ENCODE measurements at regions not wholly inside any gene's neighbourhood (a gene's known extent, or its start where the extent isn't known, plus 50 kb on each side); places are given as distances from the start of the nearest gene placed in this dataset.

GRCh38 chr12:116431677-116432300, 127.4 kb upstream of the MAP1LC3B2 start:
- Histone ChIP-seq H3K9ac (ENCODE audit: insufficient read length) (no peak overlapping the region), H3K9me3 (ENCODE audit: low read depth, low read length) (peaks cover 3% of the 10 kb centered on the region; the same call in 1 of the 2 replicates), H3K36me3 (ENCODE audit: insufficient read depth, low read length) (no peaks in the 10 kb centered on the region), H3K27ac (no peak overlapping the region), H3K4me3 (no peak overlapping the region)
- no peak for TF ChIP-seq FOXP2 (optimal IDR thresholded peaks at IDR 0.05; ENCODE audit: control extremely low read depth, extremely low read length, insufficient read depth)
- no peak for TF ChIP-seq POLR2AphosphoS5 (IDR thresholded peaks at IDR 0.05; ENCODE audit: borderline replicate concordance, low read depth, low read length)
- TF ChIP-seq EZH2 (IDR thresholded peaks at IDR 0.05): no peak
- DNase-seq (ENCODE audit: low read depth, low spot score): no peak

GRCh38 chr12:116432314-116432750, 126.8 kb upstream of the MAP1LC3B2 start:
- H3K27ac ChIP-seq: no peak overlapping the region
- no peak for TF ChIP-seq POLR2AphosphoS5 (IDR thresholded peaks at IDR 0.05; ENCODE audit: borderline replicate concordance, low read depth, low read length)
- TF ChIP-seq FOXP2 (optimal IDR thresholded peaks at IDR 0.05; ENCODE audit: control extremely low read depth, extremely low read length, insufficient read depth): no peak
- TF ChIP-seq EZH2 (IDR thresholded peaks at IDR 0.05): no peak
- peaks cover 3% of the 10 kb centered on the region; the same call in 1 of the 2 replicates for H3K9me3 ChIP-seq (ENCODE audit: low read depth, low read length)

GRCh38 chr12:116433249-116433648, 125.9 kb upstream of the MAP1LC3B2 start:
- Histone ChIP-seq H3K4me3 (no peak overlapping the region), H3K9me3 (ENCODE audit: low read depth, low read length) (peaks cover 3% of the 10 kb centered on the region; the same call in 1 of the 2 replicates), H3K27ac (peak overlapping the region; percentile 62), H3K9ac (ENCODE audit: insufficient read length) (no peak overlapping the region), H3K36me3 (ENCODE audit: insufficient read depth, low read length) (no peaks in the 10 kb centered on the region)
- no peak for DNase-seq (ENCODE audit: low read depth, low spot score)
- TF ChIP-seq EZH2 (IDR thresholded peaks at IDR 0.05): no peak
- no peak for TF ChIP-seq POLR2AphosphoS5 (IDR thresholded peaks at IDR 0.05; ENCODE audit: borderline replicate concordance, low read depth, low read length)
- TF ChIP-seq FOXP2 (optimal IDR thresholded peaks at IDR 0.05; ENCODE audit: control extremely low read depth, extremely low read length, insufficient read depth): no peak

More at GRCh38 chr12:116432314-116432750, 126.8 kb upstream of the MAP1LC3B2 start:
- DNase-seq (ENCODE audit: low read depth, low spot score): no peak
- no peak overlapping the region for H3K9ac ChIP-seq (ENCODE audit: insufficient read length)
- no peaks in the 10 kb centered on the region for H3K36me3 ChIP-seq (ENCODE audit: insufficient read depth, low read length)
- H3K4me3 ChIP-seq: no peak overlapping the region

- no peak for DNase-seq (ENCODE audit: low read depth, low spot score)
- H3K4me3 ChIP-seq: peak overlapping the region; percentile 71
- H3K9ac ChIP-seq (ENCODE audit: insufficient read length): peak overlapping the region; percentile 18
- peak overlapping the region; percentile 62 for H3K27ac ChIP-seq
- H3K36me3 ChIP-seq (ENCODE audit: insufficient read depth, low read length): no peaks in the 10 kb centered on the region
- TF ChIP-seq FOXP2 (optimal IDR thresholded peaks at IDR 0.05; ENCODE audit: control extremely low read depth, extremely low read length, insufficient read depth) (no peak), EZH2 (IDR thresholded peaks at IDR 0.05) (no peak), POLR2AphosphoS5 (IDR thresholded peaks at IDR 0.05; ENCODE audit: borderline replicate concordance, low read depth, low read length) (no peak)
- peaks cover 3% of the 10 kb centered on the region; the same call in 1 of the 2 replicates for H3K9me3 ChIP-seq (ENCODE audit: low read depth, low read length)
Observed at GRCh38 chr12:116434155-116435011, 124.8 kb upstream of the MAP1LC3B2 start.

GRCh38 chr12:116435984-116436383, 123.2 kb upstream of the MAP1LC3B2 start:
- Histone ChIP-seq H3K36me3 (ENCODE audit: insufficient read depth, low read length) (no peaks in the 10 kb centered on the region), H3K4me3 (no peak overlapping the region), H3K9ac (ENCODE audit: insufficient read length) (no peak overlapping the region), H3K27ac (no peak overlapping the region; the same call in 1 of the 2 replicates), H3K9me3 (ENCODE audit: low read depth, low read length) (peaks cover 3% of the 10 kb centered on the region; the same call in 1 of the 2 replicates)
- TF ChIP-seq POLR2AphosphoS5 (IDR thresholded peaks at IDR 0.05; ENCODE audit: borderline replicate concordance, low read depth, low read length) (no peak), FOXP2 (optimal IDR thresholded peaks at IDR 0.05; ENCODE audit: control extremely low read depth, extremely low read length, insufficient read depth) (no peak), EZH2 (IDR thresholded peaks at IDR 0.05) (no peak)
- DNase-seq (ENCODE audit: low read depth, low spot score): no peak

GRCh38 chr12:116436561-116437249, 122.5 kb upstream of the MAP1LC3B2 start:
- no peaks in the 10 kb centered on the region for H3K36me3 ChIP-seq (ENCODE audit: insufficient read depth, low read length)
- H3K27ac ChIP-seq: no peak overlapping the region
- DNase-seq (ENCODE audit: low read depth, low spot score): no peak
- no peak for TF ChIP-seq EZH2 (IDR thresholded peaks at IDR 0.05)
- TF ChIP-seq POLR2AphosphoS5 (IDR thresholded peaks at IDR 0.05; ENCODE audit: borderline replicate concordance, low read depth, low read length): no peak
- TF ChIP-seq FOXP2 (optimal IDR thresholded peaks at IDR 0.05; ENCODE audit: control extremely low read depth, extremely low read length, insufficient read depth): no peak
- H3K4me3 ChIP-seq: no peak overlapping the region
- H3K9me3 ChIP-seq (ENCODE audit: low read depth, low read length): peaks cover 3% of the 10 kb centered on the region; the same call in 1 of the 2 replicates
- H3K9ac ChIP-seq (ENCODE audit: insufficient read length): no peak overlapping the region

- no peak overlapping the region for H3K27ac ChIP-seq
Observed at GRCh38 chr12:116441292-116441691, 117.9 kb upstream of the MAP1LC3B2 start.

More at GRCh38 chr12:116441292-116441691, 117.9 kb upstream of the MAP1LC3B2 start:
- no peak for DNase-seq (ENCODE audit: low read depth, low spot score)
- Histone ChIP-seq H3K36me3 (ENCODE audit: insufficient read depth, low read length) (no peaks in the 10 kb centered on the region), H3K9me3 (ENCODE audit: low read depth, low read length) (no peaks in the 10 kb centered on the region), H3K9ac (ENCODE audit: insufficient read length) (no peak overlapping the region), H3K4me3 (no peak overlapping the region)
- TF ChIP-seq EZH2 (IDR thresholded peaks at IDR 0.05) (no peak), FOXP2 (optimal IDR thresholded peaks at IDR 0.05; ENCODE audit: control extremely low read depth, extremely low read length, insufficient read depth) (no peak), POLR2AphosphoS5 (IDR thresholded peaks at IDR 0.05; ENCODE audit: borderline replicate concordance, low read depth, low read length) (no peak)

All from SK-N-MC (cell line).